GM12878 (cell line): ENCODE measurements at regions not wholly inside any gene's neighbourhood (a gene's known extent, or its start where the extent isn't known, plus 50 kb on each side); places are given as distances from the start of the nearest gene placed in this dataset.

Experiments used
- ATAC-seq: fragments of 200-7000 bp; cut with Tn5 transposase; 3 replicates; pipeline ENCODE4 v1.9.1; 2020; ENCODE audit warnings: mild to moderate bottlenecking, moderate library complexity
- BruUV-seq: library from RNA; stranded (reverse); fragments of 400-500 nt; replicated peaks from 2 replicates; lab custom pipeline; 2021; lab: Mats Ljungman, UMichigan
- CTCF ChIA-PET: fragments of 300-600 bp; sonication (Branson Sonifier 250); formaldehyde crosslinking; extraction: SDS; loops from one replicate; lab custom pipeline; 2021; ENCODE audit warnings: inconsistent platforms; lab: Yijun Ruan, JAX
- POLR2A ChIA-PET: fragments of 350-600 bp; formaldehyde crosslinking; extraction: SDS; loops from one replicate; lab custom pipeline; 2021; ENCODE audit warnings: inconsistent platforms; lab: Charles Lee
- RAD21 ChIA-PET: fragments of 300-600 bp; sonication (Branson Sonifier 250); formaldehyde crosslinking; loops from one replicate; lab custom pipeline; 2023; ENCODE audit warnings: antibody characterized with exemption; ENCODE audit not compliant: unreplicated experiment; lab: Charles Lee
- SMC1A ChIA-PET: fragments of 300-600 bp; sonication (Branson Sonifier 250); formaldehyde crosslinking; loops from one replicate; lab custom pipeline; 2023; ENCODE audit not compliant: unreplicated experiment, uncharacterized antibody; lab: Charles Lee
- DNase-seq: peaks from one replicate; pipeline ENCODE4 v3.0.0-alpha.2; 2011; ENCODE audit warnings: low read depth, low spot score
- FAIRE-seq: peaks from 3 replicates; lab custom pipeline; 2011; peaks lifted over from hg19 to GRCh38; lab: Jason Lieb, UNC
- H2AFZ ChIP-seq: 2 replicates; pipeline ENCODE4 v1.6.0; 2011; ENCODE audit warnings: low read depth, low read length, control low read depth; ENCODE audit not compliant: control insufficient read depth
- H3K27ac ChIP-seq: 2 replicates; pipeline ENCODE4 v1.5.1; 2011; ENCODE audit warnings: control low read depth; ENCODE audit not compliant: control insufficient read depth, insufficient read depth
- H3K27me3 ChIP-seq, 2 experiments: replicated peaks in 1 of 2; 2 replicates each; pipeline versions ENCODE4 v1.6.0 to v1.6.1; 2011; ENCODE audit warnings: low read length in 1 of 2; ENCODE audit not compliant: control insufficient read depth in 2 of 2, insufficient read depth in 2 of 2
- H3K36me3 ChIP-seq, 2 experiments: 2 replicates each; pipeline ENCODE4 v1.5.1; 2011; ENCODE audit warnings: low read length in 1 of 2; ENCODE audit not compliant: control insufficient read depth in 2 of 2, insufficient read depth in 2 of 2
- H3K4me1 ChIP-seq: 2 replicates; pipeline ENCODE4 v1.6.1; 2011; ENCODE audit warnings: mild to moderate bottlenecking, low read length, moderate library complexity, mixed read lengths; ENCODE audit not compliant: control insufficient read depth, insufficient read depth
- H3K4me2 ChIP-seq: 2 replicates; pipeline ENCODE4 v1.6.0; 2011; ENCODE audit warnings: control low read depth; ENCODE audit not compliant: control insufficient read depth, insufficient read depth
- H3K4me3 ChIP-seq: fragments of 200-600 bp; sonication (generic); 2 replicates; pipeline ENCODE4 v1.5.1; 2016
- H3K79me2 ChIP-seq: 2 replicates; pipeline ENCODE4 v1.6.0; 2011; ENCODE audit warnings: low read length; ENCODE audit not compliant: control insufficient read depth, insufficient read depth
- H3K9ac ChIP-seq: 2 replicates; pipeline ENCODE4 v1.8.0; 2011; ENCODE audit warnings: low read length, control low read depth, mixed read lengths; ENCODE audit not compliant: control insufficient read depth, insufficient read depth
- H3K9me3 ChIP-seq: replicated peaks from 3 replicates; pipeline ENCODE4 v1.5.1; 2011; ENCODE audit warnings: mild to moderate bottlenecking, low read length; ENCODE audit not compliant: control insufficient read depth, insufficient read depth
- H4K20me1 ChIP-seq: 2 replicates; pipeline ENCODE4 v1.6.0; 2011; ENCODE audit not compliant: control insufficient read depth, insufficient read depth
- ELK1 ChIP-seq: IDR thresholded peaks from 2 replicates; pipeline ENCODE4 v1.6.1; 2012; ENCODE audit warnings: low read depth, low read length, improper control_type of control experiment
- FOXK2 ChIP-seq: fragments of 450-650 bp; IDR thresholded peaks from 2 replicates; pipeline ENCODE4 v1.6.1; 2017; ENCODE audit warnings: mild to moderate bottlenecking, moderate library complexity
- IKZF2 ChIP-seq, 2 experiments: fragments of 450-650 bp; IDR thresholded peaks; 2 replicates each; pipeline ENCODE4 v1.6.1; 2017; ENCODE audit warnings: mild to moderate bottlenecking in 2 of 2, moderate library complexity in 2 of 2
- NFYB ChIP-seq: IDR thresholded peaks from 2 replicates; pipeline ENCODE4 v1.6.1; 2011; ENCODE audit warnings: low read depth, mild to moderate bottlenecking, low read length, improper control_type of control experiment, moderate library complexity; ENCODE audit not compliant: insufficient read depth
- NRF1 ChIP-seq: conservative IDR thresholded peaks from 2 replicates; pipeline ENCODE4 v1.6.1; 2011; ENCODE audit warnings: mild to moderate bottlenecking, low read depth, low read length, improper control_type of control experiment
- TARDBP ChIP-seq: IDR thresholded peaks from 2 replicates; pipeline ENCODE4 v1.6.1; 2016; ENCODE audit warnings: borderline replicate concordance
- TBL1XR1 ChIP-seq: IDR thresholded peaks from 2 replicates; pipeline ENCODE4 v1.6.1; 2012; ENCODE audit warnings: low read depth, low read length, improper control_type of control experiment
- TCF12 ChIP-seq: IDR thresholded peaks from 2 replicates; pipeline ENCODE4 v1.6.1; 2011; ENCODE audit warnings: low read depth, mild to moderate bottlenecking, low read length
- TCF7 ChIP-seq: IDR thresholded peaks from 2 replicates; pipeline ENCODE4 v1.6.1; 2014; ENCODE audit warnings: antibody characterized with exemption, borderline replicate concordance
- WRNIP1 ChIP-seq: IDR thresholded peaks from 2 replicates; pipeline ENCODE4 v1.6.1; 2011; ENCODE audit warnings: low read depth, low read length, improper control_type of control experiment, borderline replicate concordance
- ZNF207 ChIP-seq: fragments of 450-650 bp; IDR thresholded peaks from 2 replicates; pipeline ENCODE4 v1.6.1; 2014; ENCODE audit warnings: antibody characterized with exemption, mild to moderate bottlenecking, borderline replicate concordance
- ZNF687 ChIP-seq: fragments of 450-650 bp; IDR thresholded peaks from 2 replicates; pipeline ENCODE4 v1.6.1; 2017; ENCODE audit warnings: mild to moderate bottlenecking, moderate library complexity
- ZSCAN29 ChIP-seq: fragments of 450-650 bp; IDR thresholded peaks from 2 replicates; pipeline ENCODE4 v1.6.1; 2017; ENCODE audit warnings: mild to moderate bottlenecking, moderate library complexity
- WGBS: methylation state at CpG from one replicate; pipeline ENCODE4 v1.1.6; 2016; ENCODE audit warnings: low lambda C conversion rate; ENCODE audit not compliant: insufficient replicate concordance, insufficient coverage; ENCODE audit errors: missing lambda C conversion rate; 5-methylcytosine and 5-hydroxymethylcytosine counted together
- in situ Hi-C: fragments of 300-500 bp; cut with MboI; formaldehyde crosslinking; loops from 9 replicates; pipeline ENCODE4 v1.14.3; 2018; ENCODE audit warnings: mixed read lengths
- intact Hi-C: fragments of 100-400 bp; cut with micrococcal nuclease; formaldehyde crosslinking; loops from one replicate; pipeline ENCODE4 v1.14.2; 2022; ENCODE audit not compliant: unreplicated experiment
- TF ChIP-seq, protein P1 (sequence below): fragments of 450-650 bp; IDR thresholded peaks from 2 replicates; pipeline ENCODE4 v1.6.1; 2017; ENCODE audit warnings: borderline replicate concordance

GRCh38 chr10:53521046-53521445 is 748.5 kb upstream of the MBL2 start:
- no peak for ATAC-seq
- H3K9me3 ChIP-seq, result no peaks in the 10 kb centered on the region
- no peaks in the 10 kb centered on the region for H3K36me3 ChIP-seq
- 63% methylated on average over 2 of the region's 2 CpGs for WGBS
- no peak overlapping the region for H2AFZ ChIP-seq
- ChIA-PET SMC1A (no interaction called here), POLR2A (no interaction called here), RAD21 (no interaction called here), CTCF (no interaction called here)
- H3K4me3 ChIP-seq, result no peak overlapping the region
- H3K4me1 ChIP-seq, result no peaks in the 10 kb centered on the region
- DNase-seq, result no peak
- TF ChIP-seq TARDBP, result no peak
- TF ChIP-seq FOXK2, result no peak
- no peak overlapping the region for H3K9ac ChIP-seq
- no peak overlapping the region for H3K27ac ChIP-seq
- in situ Hi-C loops (no loop called here), intact Hi-C loops (no loop called here)
- no peak overlapping the region for H3K4me2 ChIP-seq
- FAIRE-seq, result no peak
- no peaks in the 10 kb centered on the region for H3K27me3 ChIP-seq
- H4K20me1 ChIP-seq, result no peaks in the 10 kb centered on the region
- BruUV-seq, result no TSS peak
- H3K79me2 ChIP-seq, result no peaks in the 10 kb centered on the region

GRCh38 chr10:53508197-53508596 is 735.6 kb upstream of the MBL2 start:
- Histone ChIP-seq H3K9me3 (no peaks in the 10 kb centered on the region), H3K27ac (no peak overlapping the region), H3K4me1 (no peaks in the 10 kb centered on the region), H4K20me1 (no peaks in the 10 kb centered on the region), H3K27me3 (no peaks in the 10 kb centered on the region), H3K4me2 (no peak overlapping the region), H3K36me3 (no peaks in the 10 kb centered on the region), H3K4me3 (no peak overlapping the region), H3K79me2 (no peaks in the 10 kb centered on the region), H2AFZ (no peak overlapping the region), H3K9ac (no peak overlapping the region)
- ATAC-seq (no peak), DNase-seq (no peak), FAIRE-seq (no peak)
- BruUV-seq, result no TSS peak
- intact Hi-C loops (no loop called here), in situ Hi-C loops (no loop called here)
- 0% methylated on average over 1 of the region's 1 CpG for WGBS
- ChIA-PET POLR2A (no interaction called here), SMC1A (no interaction called here), RAD21 (no interaction called here), CTCF (no interaction called here)
- TF ChIP-seq ZNF687 (no peak), ZNF207 (no peak), IKZF2 (IDR thresholded peaks at IDR 0.05) (no peak), NFYB (no peak), ELK1 (no peak), NRF1 (no peak), WRNIP1 (no peak), ZSCAN29 (no peak), TBL1XR1 (no peak), TCF12 (no peak), TCF7 (no peak)
- TF ChIP-seq, protein P1, sequence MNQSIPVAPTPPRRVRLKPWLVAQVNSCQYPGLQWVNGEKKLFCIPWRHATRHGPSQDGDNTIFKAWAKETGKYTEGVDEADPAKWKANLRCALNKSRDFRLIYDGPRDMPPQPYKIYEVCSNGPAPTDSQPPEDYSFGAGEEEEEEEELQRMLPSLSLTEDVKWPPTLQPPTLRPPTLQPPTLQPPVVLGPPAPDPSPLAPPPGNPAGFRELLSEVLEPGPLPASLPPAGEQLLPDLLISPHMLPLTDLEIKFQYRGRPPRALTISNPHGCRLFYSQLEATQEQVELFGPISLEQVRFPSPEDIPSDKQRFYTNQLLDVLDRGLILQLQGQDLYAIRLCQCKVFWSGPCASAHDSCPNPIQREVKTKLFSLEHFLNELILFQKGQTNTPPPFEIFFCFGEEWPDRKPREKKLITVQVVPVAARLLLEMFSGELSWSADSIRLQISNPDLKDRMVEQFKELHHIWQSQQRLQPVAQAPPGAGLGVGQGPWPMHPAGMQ, result no peak
